ENCODE measurements at regions not wholly inside any gene's neighbourhood (a gene's known extent, or its start where the extent isn't known, plus 50 kb on each side); places are given as distances from the start of the nearest gene placed in this dataset.
"Not testable (repeated sequence)": the region's sequence is repeated elsewhere in the genome, so short reads cannot be mapped to it uniquely, and the experiment has no call there.

DNA sequence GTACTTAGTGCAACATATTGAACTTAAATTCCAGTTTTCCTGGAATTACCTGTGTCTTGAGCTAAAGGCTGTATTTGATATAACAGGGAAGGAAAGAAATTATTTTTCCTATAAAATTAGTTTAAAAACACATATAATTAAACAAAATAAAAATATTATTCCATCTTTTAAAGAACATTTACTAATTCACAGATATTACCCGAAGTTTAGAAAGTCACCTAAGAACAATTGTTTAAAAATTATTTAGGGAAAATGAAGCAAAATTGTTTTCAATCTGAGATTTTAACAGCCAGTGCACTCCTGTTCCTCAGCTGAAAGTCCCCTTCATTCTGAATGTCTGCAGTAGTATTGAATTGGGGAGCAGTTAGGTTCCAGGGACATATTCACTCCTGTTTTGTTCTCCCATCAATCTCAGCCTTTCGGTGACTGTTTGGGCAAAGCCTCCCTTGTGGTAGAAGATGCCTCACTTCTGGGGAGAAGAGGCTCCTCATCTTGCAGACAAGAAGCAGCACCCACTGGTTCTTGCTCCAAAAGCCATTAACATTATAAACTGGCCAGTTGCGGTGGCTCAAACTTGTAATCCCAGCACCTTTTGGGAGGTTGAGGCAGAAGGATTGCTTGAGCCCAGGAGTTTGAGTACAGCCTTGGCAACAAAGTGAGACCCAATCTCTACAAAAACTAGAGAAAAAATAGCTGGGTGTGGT is 1516.4 kb upstream of the TPTE start:
- not testable (repeated sequence) for H3K36me3 ChIP-seq (ENCODE audit: control insufficient read depth, insufficient read depth, low read length); DNase-seq (ENCODE audit: low read depth in 2 of 2); H4K20me1 ChIP-seq (ENCODE audit: control insufficient read depth, extremely low read depth, insufficient read depth, low read length); H3K27me3 ChIP-seq (ENCODE audit: control insufficient read depth, insufficient read depth, low read length); H3K9ac ChIP-seq (ENCODE audit: insufficient read depth, low read length); H2AFZ ChIP-seq (ENCODE audit: low read length); H3K4me2 ChIP-seq (ENCODE audit: extremely low read depth, insufficient read depth, low read length); H3K4me3 ChIP-seq (replicated peaks in 1 of 4; ENCODE audit: control extremely low read depth in 1 of 4, insufficient read depth in 1 of 4, low read depth in 3 of 4, low read length in 4 of 4); H3K27ac ChIP-seq (ENCODE audit: insufficient read depth, low read length); H3K9me3 ChIP-seq (ENCODE audit: control insufficient read depth, insufficient read depth, low read depth, low read length); H3K79me2 ChIP-seq (ENCODE audit: control insufficient read depth, insufficient read depth, low read length); H3K4me1 ChIP-seq (ENCODE audit: control insufficient read depth, extremely low read depth, insufficient read depth, low read length)

DNA sequence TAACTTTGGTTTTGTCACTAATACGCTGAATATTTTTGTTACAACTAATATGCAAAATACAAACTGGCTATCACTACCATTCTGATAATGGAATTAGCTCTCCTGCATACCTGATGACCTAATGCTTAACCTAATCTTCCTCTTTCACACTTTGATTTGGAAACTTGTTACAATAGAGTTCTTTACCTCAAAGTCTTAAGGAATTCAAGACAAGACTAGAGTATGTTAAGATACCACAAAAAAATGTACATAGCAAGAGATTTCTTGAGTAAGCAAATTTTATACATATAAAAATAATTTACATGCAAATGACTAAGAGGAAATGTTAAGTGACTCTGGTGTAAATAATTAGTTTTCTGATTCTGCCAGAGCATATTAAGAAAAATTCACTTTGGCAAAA is 1515.7 kb upstream of the TPTE start:
- not testable (repeated sequence) for H3K36me3 ChIP-seq (ENCODE audit: control insufficient read depth, insufficient read depth, low read length); H3K4me1 ChIP-seq (ENCODE audit: control insufficient read depth, extremely low read depth, insufficient read depth, low read length); H3K4me3 ChIP-seq (replicated peaks in 1 of 4; ENCODE audit: control extremely low read depth in 1 of 4, insufficient read depth in 1 of 4, low read depth in 3 of 4, low read length in 4 of 4); H3K27ac ChIP-seq (ENCODE audit: insufficient read depth, low read length); H3K4me2 ChIP-seq (ENCODE audit: extremely low read depth, insufficient read depth, low read length); H3K9me3 ChIP-seq (ENCODE audit: control insufficient read depth, insufficient read depth, low read depth, low read length); H4K20me1 ChIP-seq (ENCODE audit: control insufficient read depth, extremely low read depth, insufficient read depth, low read length); DNase-seq (ENCODE audit: low read depth in 2 of 2); H3K79me2 ChIP-seq (ENCODE audit: control insufficient read depth, insufficient read depth, low read length); H2AFZ ChIP-seq (ENCODE audit: low read length); H3K9ac ChIP-seq (ENCODE audit: insufficient read depth, low read length); H3K27me3 ChIP-seq (ENCODE audit: control insufficient read depth, insufficient read depth, low read length)

DNA sequence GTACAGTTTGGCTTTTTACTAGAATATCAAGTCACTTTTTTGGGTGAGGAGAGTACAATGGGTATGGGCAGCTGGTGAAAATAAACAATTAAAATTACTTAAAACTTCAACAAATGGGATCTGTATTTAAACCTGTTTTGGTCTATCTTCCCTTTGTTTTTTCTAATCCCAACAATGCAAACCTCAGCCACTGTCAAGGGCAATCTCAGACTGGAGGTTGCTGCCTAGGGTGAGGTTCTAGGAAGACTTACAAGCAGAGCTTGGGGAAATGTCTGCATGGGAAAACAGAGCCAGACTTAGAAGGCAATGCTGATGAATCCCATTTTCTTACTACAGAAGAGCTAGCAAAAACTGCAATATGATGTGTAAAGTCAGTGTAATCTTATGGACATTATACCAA is 1515.3 kb upstream of the TPTE start:
- H3K4me1 ChIP-seq (ENCODE audit: control insufficient read depth, extremely low read depth, insufficient read depth, low read length); H3K36me3 ChIP-seq (ENCODE audit: control insufficient read depth, insufficient read depth, low read length); H3K4me3 ChIP-seq (replicated peaks in 1 of 4; ENCODE audit: control extremely low read depth in 1 of 4, insufficient read depth in 1 of 4, low read depth in 3 of 4, low read length in 4 of 4); H3K9me3 ChIP-seq (ENCODE audit: control insufficient read depth, insufficient read depth, low read depth, low read length); H2AFZ ChIP-seq (ENCODE audit: low read length); H3K79me2 ChIP-seq (ENCODE audit: control insufficient read depth, insufficient read depth, low read length); H4K20me1 ChIP-seq (ENCODE audit: control insufficient read depth, extremely low read depth, insufficient read depth, low read length); H3K27me3 ChIP-seq (ENCODE audit: control insufficient read depth, insufficient read depth, low read length); DNase-seq (ENCODE audit: low read depth in 2 of 2); H3K27ac ChIP-seq (ENCODE audit: insufficient read depth, low read length); H3K4me2 ChIP-seq (ENCODE audit: extremely low read depth, insufficient read depth, low read length); H3K9ac ChIP-seq (ENCODE audit: insufficient read depth, low read length): not testable (repeated sequence)

DNA sequence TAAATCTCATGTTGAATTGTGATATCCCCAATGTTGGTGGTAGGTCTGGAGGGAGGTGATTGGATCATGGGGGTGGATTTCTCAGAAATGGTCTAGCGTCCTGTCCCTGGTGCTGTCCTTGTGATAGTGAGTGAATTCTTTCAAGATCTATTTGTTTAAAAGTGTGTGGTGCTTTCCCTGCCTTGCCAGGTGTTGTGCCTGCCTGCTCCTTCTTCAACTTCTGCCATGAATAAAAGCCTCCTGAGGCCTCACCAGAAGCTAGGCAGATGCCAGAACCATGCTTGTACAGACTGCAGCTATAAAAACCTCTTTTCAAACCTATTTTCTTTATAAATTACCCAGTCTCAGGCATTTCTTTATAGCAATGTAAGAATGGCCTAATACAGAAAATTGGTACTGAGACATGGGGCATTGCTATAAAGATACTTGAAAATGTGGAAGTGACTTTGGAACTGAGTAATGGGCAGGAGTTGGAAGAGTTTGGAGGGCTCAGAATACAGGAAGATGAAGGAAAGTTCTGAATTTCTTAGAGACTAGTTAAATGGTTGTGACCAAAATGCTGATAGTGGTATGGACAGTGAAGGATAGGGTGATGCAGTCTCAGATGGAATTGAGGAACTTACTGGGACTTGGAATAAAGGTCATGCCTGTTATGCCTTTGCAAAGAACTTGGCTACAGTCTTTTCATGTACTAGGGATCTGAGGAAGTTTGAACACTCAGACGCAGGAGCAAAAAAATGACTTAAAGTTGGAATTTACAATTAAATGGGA is 1514.6 kb upstream of the TPTE start:
- not testable (repeated sequence) for H3K4me1 ChIP-seq (ENCODE audit: control insufficient read depth, extremely low read depth, insufficient read depth, low read length); H4K20me1 ChIP-seq (ENCODE audit: control insufficient read depth, extremely low read depth, insufficient read depth, low read length); H3K9ac ChIP-seq (ENCODE audit: insufficient read depth, low read length)

More for the DNA sequence above, 1514.6 kb upstream of the TPTE start:
- not testable (repeated sequence) for H3K27ac ChIP-seq (ENCODE audit: insufficient read depth, low read length); H3K4me3 ChIP-seq (replicated peaks in 1 of 4; ENCODE audit: control extremely low read depth in 1 of 4, insufficient read depth in 1 of 4, low read depth in 3 of 4, low read length in 4 of 4); H3K36me3 ChIP-seq (ENCODE audit: control insufficient read depth, insufficient read depth, low read length); H3K79me2 ChIP-seq (ENCODE audit: control insufficient read depth, insufficient read depth, low read length); H3K4me2 ChIP-seq (ENCODE audit: extremely low read depth, insufficient read depth, low read length); DNase-seq (ENCODE audit: low read depth in 2 of 2); H2AFZ ChIP-seq (ENCODE audit: low read length); H3K9me3 ChIP-seq (ENCODE audit: control insufficient read depth, insufficient read depth, low read depth, low read length); H3K27me3 ChIP-seq (ENCODE audit: control insufficient read depth, insufficient read depth, low read length)
